ENCODE measurements at regions not wholly inside any gene's neighbourhood (a gene's known extent, or its start where the extent isn't known, plus 50 kb on each side); places are given as distances from the start of the nearest gene placed in this dataset.

DNA sequence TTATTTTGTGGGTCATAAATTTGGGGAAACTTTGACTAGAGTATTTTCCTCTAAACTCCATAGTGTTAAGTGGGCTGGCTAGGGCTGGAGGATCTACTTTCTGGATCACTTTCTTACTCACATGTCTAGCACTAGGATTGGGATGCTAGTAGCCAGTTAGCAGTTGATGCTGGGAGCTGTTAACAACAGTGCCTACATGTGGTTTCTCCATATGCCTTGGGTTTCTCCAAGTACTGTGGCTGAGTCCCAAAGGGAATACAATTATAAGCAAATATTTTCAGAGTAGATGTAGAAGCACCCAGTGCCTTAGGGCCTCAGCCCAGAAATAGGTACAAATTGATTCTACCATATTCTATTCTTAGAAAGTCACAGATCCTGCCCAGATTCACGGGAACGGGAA lies 1614.9 kb downstream of the ARAP2 start:
- DNase-seq (ENCODE audit: low read depth) = no peak

DNA sequence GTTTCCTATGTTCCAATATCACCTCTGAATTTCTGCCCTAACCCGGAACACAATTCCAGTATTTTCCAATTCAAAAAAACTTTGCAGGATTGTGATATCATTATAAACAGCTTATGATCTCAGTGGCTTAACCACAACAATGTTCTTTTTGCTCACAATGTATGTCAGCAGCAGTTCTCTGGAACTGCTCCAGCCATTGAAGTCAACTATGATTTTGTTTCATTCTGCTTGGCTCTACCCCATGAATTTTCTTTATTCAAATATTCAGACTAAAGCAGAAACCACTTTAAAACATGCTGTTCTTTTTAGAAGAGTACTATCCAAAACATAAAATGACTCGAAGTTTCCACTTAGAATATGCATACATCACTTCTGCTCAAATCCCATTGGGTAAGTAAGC lies 1611.1 kb downstream of the ARAP2 start:
- DNase-seq (ENCODE audit: low read depth) = no peak

DNA sequence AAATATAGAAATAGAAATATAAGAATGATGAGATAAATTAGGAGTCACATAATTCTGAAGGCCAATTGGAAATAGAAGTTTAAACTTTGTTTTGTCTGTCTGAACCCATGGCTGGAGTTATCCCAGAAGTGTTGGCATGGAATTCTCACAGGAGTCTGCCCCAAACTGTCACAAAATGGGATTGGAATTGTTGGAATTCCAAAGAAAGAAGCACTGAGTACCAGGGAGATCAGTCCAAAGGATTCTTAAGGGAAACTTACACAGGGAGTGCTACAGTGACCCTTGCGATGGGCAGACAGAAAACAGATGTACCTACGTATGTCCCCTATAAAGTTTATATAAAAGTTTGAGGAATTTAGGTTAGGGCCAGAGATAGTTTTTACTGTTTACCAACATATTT lies 1607.7 kb downstream of the ARAP2 start:
- no peak for DNase-seq (ENCODE audit: low read depth)

DNA sequence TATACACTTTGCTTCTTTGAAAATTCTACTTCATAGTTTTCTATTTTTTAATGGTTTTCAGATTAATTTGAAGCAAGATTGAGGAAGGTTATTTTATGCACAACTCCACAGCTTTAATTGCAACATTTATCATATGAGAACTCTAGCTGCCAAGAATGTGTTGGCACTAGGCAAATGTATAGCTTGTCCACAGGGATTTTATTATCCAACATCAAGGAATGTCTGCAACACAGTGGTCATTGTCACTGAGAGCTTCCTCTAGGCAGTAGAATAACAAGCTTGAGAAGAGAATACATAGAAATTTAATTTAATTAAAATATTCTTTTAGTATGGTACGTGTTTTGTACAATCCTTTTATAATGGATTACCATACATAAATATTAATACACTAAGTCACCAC lies 1600.8 kb downstream of the ARAP2 start:
- no peak for DNase-seq (ENCODE audit: low read depth)

DNA sequence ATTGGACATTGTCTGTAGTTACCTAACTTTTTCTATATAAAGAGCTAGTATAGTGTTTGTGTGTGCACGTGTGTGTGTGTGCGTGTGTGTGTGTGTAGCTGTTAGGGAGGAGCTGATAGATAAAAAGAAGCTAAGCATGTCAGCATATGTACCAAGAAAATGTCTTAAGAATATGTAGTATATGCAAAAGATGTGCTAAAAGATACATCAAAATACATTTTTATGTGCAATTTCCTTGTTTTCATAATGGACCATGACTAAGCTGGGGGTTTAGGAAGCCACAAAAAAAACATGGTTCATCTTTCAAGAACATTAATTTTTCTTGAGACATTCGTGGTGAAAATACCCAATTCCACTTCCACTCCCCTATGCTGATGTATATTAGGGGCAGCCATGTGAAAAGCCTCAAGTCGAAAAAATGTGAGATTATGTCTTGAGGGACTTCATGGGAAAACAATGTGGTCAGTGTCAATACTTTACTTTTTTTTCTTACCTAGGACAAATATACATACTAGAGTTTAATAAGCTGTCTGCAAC lies 1599.7 kb downstream of the ARAP2 start:
- DNase-seq (ENCODE audit: low read depth) = no peak

DNA sequence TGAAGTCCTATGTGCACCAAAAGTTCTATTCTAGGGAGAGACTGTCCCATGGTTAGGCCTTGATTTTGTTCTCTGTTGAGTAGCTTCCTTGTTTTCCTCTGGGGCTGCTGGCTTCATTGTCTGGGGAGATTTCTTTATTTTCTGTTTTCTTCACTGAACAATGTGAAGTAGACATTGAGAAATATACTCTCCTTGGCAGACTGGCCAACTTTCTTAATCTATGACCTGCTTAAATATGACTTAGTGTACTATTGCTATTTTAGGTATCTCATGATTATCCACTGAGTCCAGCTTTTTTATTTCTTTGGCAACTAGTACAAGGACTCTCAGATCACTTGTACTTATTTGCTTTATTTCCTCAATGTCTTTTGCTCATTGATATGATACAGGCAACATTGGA lies 1594.6 kb downstream of the ARAP2 start:
- no peak for DNase-seq (ENCODE audit: low read depth)

DNA sequence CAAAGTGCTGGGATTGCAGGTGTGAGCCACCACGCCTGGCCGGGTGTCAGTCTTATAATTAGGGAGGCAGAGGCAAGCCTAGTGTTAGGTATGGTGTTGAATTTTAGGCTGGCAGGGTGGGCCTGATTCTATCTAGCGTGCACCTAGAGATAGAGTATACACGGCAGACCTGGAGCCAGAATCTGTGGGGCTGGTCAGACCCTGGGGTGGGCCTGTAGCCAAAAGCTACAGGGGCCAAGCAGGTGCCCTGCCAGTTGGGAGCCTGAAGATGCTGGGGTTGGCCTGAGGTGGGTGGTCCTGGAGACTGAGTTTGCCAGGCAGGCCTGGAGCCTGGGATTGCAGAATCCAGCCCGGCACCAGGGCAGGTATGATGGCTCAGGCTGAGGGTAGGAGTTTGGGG lies 1580.3 kb downstream of the ARAP2 start:
- DNase-seq (ENCODE audit: low read depth) = no peak

DNA sequence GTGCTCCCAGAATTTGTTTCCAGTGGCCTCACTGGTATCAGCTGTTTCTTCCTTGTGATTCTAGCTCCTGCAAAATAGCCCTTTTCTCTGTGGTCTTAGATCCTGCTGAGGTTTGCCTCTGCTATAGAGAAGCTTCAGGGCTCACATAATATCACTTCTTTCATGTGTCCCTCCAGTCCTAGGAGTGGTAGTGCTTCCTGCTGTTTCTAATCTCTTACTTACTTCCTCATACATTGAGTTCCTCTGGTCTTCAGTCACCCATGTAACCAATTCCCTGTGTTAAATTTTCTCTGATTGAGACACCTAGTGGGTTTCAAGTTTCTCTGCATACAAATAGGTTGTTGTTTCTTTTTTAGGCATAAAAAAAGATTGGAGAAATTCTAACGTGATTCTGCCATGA lies 1567.9 kb downstream of the ARAP2 start:
- no peak for DNase-seq (ENCODE audit: low read depth)

DNA sequence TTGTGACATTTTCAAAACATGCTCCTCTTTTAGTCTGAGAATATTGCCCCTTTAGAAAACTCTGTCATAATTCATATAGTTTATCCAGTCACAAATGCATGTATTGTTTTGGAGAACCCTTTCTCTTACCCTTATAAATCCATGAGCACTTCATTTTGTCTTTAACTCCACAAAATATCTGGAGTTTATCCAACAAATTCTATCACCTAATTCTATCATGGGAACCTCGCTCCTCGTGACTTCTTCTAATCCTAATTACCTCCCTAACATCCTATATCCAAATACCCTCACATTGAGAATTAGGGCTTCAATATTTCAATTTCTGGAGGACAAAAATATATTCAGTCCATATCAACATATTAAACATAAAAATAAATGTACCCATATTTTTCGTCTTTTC lies 1565.9 kb downstream of the ARAP2 start:
- no peak for DNase-seq (ENCODE audit: low read depth)

DNA sequence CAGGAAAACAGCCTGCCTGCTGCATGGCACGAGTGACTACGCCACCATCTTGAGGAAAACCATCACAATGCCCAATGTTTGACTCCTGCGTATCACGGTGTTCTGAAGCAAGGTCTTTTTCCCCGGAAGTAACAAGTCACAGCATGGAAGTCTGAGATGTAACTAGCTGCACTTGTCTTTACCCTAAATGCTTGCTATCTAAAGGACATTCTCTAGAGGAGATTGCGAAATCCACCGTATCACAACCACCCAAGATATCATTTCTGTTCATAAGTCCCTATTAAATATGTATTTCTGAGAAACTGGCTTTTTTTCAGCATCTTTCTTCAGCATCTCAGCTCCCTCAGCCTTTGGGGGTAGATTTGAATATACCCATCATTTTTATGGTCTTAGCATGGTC lies 1565.1 kb downstream of the ARAP2 start:
- DNase-seq (ENCODE audit: low read depth) = no peak

DNA sequence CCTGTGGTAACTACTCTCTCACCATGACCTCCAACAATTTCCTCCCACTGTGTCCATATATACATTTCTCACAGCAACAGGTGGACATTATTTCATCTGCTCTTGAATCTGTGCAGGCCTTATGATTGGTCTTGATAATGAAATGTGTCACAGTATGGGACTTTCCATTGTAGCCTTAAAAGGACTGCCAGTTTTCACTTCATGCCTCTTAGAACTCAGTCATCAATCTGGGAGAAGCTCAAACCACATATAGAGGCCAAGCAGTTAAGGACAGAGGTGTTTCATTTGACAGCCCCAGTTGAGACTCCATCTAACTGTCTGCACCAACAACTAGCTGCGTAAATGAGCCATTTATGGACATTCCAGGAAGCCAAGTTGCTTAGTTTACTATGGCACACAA lies 1534.8 kb downstream of the ARAP2 start:
- DNase-seq (ENCODE audit: low read depth) = no peak

DNA sequence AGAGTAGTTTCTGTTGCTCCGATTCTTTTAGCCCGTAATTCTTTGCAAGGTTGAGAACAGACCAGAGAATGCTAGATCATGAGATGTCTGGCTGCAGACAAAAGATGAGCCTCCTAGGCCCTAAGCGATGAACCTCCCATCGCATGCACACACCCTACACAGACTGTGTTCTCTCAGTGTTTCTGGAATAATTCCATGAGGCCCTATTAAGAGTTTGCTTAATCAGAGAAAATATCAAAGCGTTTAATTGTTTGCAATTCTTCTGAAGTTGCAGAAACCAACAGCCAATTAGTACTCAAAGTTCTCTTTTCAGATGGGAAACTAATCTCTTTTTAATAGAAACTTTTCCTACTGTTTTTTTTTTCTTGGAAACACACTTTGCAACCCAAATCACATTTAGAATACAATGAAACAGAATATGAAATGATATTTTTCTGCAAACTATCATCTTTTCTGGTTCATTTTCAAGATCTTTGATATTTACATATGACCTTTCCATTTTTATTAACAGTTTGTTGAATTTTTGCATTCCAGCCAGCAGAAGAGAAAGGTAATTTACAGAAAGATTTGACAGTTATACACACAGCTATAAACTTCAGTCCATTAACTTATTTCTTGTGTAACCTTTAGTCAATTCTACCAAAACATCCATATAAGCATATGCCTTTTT lies 1525.6 kb downstream of the ARAP2 start:
- no peak for DNase-seq (ENCODE audit: low read depth)

DNA sequence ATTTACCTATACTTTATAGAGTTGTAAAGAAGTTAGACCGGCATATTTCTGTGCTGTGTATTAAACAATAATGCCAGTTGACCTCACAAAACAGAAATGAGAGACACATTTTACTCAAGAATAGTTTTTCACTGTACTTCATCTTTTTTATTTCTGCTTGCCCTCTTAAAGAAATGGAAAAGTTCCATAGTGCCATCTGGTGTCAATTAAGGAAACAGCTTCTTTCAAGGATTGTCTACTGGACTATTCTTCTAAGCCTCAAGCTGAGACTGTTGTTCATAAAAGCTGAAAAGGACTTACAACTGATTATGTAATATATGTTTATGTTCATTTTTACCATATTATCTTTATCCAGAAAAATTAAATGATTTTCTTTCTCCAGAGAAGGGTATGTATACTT lies 1523.7 kb downstream of the ARAP2 start:
- DNase-seq (ENCODE audit: low read depth) = peak; percentile 6

DNA sequence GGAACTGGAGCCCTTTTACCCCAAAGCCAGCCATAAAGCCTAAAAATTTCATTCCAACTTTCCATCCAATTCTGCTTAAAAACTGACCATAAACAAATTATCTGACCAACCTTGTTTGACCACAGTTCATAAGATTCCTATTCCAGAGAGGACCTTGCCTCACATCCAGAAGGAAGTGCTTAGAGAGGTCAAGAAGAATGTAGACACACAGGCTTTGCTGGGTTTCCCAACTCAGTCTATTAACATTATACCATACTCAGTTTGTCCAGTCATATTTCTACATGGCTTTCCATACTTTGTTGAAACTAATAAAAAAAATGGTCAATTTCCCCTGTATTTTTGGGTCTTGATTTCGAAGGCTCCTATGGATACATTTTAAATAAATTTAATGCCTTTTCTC lies 1522.5 kb downstream of the ARAP2 start:
- DNase-seq (ENCODE audit: low read depth) = no peak

DNA sequence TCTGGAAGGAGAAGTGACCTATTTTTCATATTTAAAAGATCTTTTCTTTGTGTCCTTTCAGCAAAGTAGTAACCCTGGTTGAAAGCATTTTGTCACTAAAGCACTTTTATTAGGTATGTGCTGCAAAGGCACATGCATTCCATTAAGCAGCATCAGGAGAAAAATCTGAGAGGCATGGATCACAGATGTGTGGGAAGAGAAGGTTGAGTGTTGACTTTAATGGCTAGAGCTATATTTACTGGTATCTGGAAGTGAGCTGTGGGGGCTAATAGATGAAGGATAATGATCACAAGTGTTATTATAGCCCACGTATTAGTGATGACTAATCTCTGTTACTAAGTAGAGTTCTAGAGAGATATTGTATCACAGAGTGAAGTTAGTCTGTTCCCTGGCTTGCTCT lies 1520.7 kb downstream of the ARAP2 start:
- no peak for DNase-seq (ENCODE audit: low read depth)

DNA sequence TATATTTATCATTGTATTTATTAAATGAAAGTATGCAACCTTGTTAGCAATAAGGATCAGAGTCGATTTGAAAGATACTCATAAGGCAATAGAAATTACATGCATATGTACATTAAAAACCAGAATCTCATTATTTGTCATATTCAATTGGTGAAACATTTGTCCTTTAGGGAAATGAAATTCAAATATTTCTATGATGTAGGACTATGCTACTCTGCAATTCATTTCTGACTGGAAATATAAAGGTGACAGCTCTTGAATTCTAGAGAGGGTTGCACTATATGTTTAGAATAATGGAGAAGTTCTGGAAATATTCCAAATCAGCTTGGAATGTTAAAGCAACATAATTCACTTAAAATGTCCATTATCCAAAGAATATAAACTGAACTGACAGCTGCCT lies 1519.8 kb downstream of the ARAP2 start:
- no peak for DNase-seq (ENCODE audit: low read depth)

DNA sequence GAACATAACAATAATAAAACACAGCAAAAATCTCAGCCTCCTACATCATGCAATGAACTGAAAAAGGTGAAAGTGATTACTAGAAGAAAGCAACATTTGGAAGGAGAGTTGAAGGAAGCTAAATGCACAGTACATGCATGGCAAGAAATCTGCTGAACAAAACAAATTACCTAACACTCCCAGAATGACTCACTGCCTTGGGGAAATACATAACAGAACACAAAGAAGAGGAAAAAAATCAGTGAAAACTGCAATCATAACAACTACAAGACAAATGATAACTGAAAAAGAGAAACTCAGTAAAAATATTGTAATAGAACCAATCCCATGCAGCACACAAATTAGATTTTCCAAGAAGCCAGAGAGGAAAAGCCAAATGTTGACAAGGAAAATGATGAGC lies 1513.2 kb downstream of the ARAP2 start:
- no peak for DNase-seq (ENCODE audit: low read depth)

DNA sequence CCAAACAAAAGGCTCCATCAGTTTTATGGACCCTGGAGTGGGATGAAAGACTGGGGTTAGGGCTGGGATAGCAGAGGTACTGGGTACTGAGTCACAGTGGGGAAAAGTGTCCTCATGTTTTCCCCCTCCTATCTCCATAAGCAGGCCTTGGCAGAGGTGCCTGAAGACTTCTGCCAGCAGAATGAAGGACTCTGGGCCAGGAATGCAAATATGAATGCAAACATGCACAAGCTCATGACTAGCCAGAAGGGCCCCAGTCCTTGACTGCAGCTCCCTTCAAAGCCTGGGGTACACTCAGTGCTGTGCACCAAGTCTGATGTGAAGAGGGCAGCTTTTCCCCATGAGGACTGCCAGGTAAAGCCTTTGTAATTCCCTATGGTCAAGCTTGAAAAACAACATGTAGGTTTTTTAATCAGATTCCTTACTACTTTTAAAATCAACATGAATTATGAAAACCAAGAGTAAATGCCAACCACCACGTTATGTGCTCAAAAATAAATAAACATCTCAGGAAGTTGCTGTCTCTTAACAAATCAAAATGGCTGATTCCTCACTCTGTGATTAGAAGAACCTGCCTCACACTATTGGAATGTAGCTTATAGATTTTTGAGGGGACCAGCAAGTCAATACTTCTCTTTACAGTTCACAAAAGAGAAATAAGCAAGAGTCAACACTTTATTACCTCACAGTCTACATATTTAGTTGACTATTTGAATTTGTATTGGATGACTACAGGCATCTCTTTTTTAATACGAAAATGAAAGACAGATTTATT lies 1512.0 kb downstream of the ARAP2 start:
- no peak for DNase-seq (ENCODE audit: low read depth)

DNA sequence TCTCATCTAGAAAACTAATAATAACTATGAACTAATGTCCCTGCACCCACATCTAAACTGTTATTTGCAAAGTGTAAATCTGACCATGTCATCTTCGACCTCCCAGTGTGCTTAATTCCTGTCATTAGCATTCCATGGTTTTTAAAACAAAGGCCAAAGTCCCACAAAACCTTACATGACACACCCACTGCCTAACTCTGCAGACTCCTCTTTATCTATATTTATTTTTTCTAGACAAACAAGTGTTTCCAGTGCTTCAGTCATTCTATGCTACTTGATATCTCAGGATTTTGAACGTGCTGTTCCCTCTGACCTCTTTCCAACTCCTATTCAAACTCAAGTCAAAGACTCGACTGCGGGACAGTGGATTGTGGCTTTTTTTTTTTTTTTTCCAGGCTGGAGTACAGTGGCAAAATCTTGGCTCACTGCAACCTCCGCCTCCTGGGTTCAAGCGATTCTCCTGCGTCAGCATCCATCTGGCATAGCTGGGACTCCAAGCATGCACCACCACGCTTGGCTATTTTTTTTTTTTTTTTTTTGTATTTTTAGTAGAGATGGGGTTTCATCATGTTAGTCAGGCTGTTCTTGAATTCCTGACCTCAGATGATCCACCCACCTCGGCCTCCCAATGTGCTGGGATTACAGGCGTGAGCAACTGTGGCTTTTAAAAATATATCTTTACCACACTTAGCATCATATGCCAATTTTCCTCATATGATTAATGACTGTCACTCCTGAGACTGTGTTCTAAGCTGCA lies 1511.0 kb downstream of the ARAP2 start:
- DNase-seq (ENCODE audit: low read depth) = no peak

DNA sequence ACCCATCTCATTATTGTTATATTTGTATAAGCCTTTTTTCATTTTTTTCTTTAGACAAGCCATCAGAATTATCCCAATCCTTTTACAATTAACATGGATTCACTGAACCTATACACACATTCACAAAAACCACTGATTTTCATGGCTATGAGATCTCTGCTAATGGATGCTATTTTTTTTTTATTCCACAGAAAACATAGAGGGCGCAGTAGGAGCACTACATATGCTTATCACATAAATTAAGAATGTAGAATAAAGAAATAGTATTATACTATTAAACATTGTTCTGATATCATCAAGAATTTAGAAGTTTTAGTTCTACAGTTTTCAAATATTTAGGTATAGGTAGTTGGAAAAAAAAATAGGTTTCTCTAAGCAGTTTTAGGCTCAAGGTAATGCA lies 1477.4 kb downstream of the ARAP2 start:
- no peak for DNase-seq (ENCODE audit: low read depth)

DNA sequence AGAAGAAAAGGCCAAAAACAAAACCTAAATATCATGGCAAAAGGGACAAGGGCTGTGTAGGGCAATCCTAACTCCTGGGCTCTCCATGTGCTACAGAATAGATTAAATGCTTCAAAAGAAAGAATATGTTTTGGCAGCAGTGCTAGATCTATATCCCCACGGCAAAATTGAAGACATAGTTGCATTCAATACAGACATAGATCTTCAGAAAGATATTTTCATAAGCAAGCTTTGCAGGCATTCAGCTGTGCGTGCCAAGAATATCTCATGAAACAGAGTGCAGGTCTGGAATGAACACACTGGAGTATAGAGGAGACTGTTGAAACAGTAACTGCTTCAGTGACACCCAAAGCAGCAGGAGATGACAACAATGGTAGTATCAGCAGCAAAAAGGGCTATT lies 1476.9 kb downstream of the ARAP2 start:
- DNase-seq (ENCODE audit: low read depth) = no peak

DNA sequence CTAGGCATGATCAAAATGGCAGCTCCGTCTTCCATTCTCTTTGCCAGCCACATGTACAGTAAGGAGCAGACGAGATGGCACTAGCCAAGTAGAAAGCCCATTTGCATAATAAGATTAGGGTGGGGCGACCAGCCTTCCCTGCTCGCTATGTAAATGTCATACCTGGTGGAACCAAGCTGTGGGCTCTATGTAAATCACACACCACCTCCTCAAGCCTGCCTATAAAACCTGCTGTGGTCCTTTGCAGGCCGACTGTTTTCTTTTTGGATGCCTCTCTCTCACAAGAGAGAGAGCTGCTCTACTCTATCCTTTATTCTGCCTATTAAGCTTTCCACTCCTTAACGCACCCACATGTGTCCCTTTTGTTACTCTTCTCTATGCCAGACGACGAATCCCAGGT lies 1472.7 kb downstream of the ARAP2 start:
- no peak for DNase-seq (ENCODE audit: low read depth)

DNA sequence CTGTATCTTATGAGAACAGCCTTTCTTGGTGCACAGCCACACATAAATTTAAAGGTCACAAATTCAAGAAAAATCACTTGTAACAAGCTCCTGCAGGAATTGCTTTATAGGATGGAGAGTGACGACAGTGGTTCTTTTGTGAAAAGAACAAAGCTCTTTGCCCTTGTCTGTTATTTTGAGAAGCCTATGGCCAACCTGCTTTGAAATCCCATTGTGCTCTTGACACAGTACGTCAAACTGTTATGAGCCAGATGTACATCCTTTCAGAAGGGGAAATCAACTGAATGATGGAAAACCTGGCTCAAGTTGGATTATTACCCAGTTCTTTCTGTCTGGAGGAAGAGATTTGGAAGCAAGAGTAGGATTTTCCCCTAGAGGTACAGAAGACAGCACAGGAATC lies 1454.2 kb downstream of the ARAP2 start:
- DNase-seq (ENCODE audit: low read depth) = no peak

Measured in LHCN-M2 (cell line).